CD4-positive, CD25-positive, alpha-beta regulatory T cell (primary cell): ENCODE measurements at regions not wholly inside any gene's neighbourhood (a gene's known extent, or its start where the extent isn't known, plus 50 kb on each side); places are given as distances from the start of the nearest gene placed in this dataset.

Experiments used
- ATAC-seq, 2 donors: fragments of 150-1000 bp; cut with Tn5 transposase; one replicate each; pipeline ENCODE4 v1.10.0; 2021; ENCODE audit warnings: low read depth in 2 of 2, moderate number of reproducible peaks in 2 of 2, moderate library complexity in 1 of 2
- DNase-seq, 3 donors: peaks; one replicate each; pipeline versions ENCODE4 v3.0.0 to v3.0.0-alpha.2; 2012 to 2022; ENCODE audit warnings: mixed read lengths in 1 of 3
- H3K27ac ChIP-seq: one replicate; pipeline ENCODE4 v1.7.0; 2013; ENCODE audit warnings: mild to moderate bottlenecking, low read length; ENCODE audit not compliant: insufficient read depth, poor library complexity, severe bottlenecking
- H3K27me3 ChIP-seq: one replicate; pipeline ENCODE4 v1.7.0; 2013; ENCODE audit warnings: low read length; ENCODE audit not compliant: control insufficient read depth, insufficient read depth
- H3K36me3 ChIP-seq: one replicate; pipeline ENCODE4 v1.7.0; 2013; ENCODE audit warnings: mild to moderate bottlenecking, low read length, moderate library complexity; ENCODE audit not compliant: control insufficient read depth, insufficient read depth
- H3K4me1 ChIP-seq: 2 replicates; pipeline ENCODE4 v1.7.0; 2013; ENCODE audit warnings: mild to moderate bottlenecking, low read length; ENCODE audit not compliant: insufficient read depth, control insufficient read depth, poor library complexity, severe bottlenecking
- H3K4me3 ChIP-seq: one replicate; pipeline ENCODE4 v1.7.0; 2013; ENCODE audit warnings: low read depth, mild to moderate bottlenecking, low read length, moderate library complexity
- H3K9me3 ChIP-seq, 2 experiments: 1 replicate in 1 of 2; 2 replicates in 1 of 2; pipeline ENCODE4 v1.7.0; 2013; ENCODE audit warnings: low read length in 2 of 2, mild to moderate bottlenecking in 1 of 2, moderate library complexity in 1 of 2; ENCODE audit not compliant: control insufficient read depth in 2 of 2
- H3K27ac Mint-ChIP-seq, 3 donors: one replicate each; pipeline ENCODE4 v1.8.0; 2020 to 2022; ENCODE audit warnings: mild to moderate bottlenecking in 3 of 3, mixed read lengths in 3 of 3, moderate library complexity in 2 of 3
- H3K27me3 Mint-ChIP-seq: one replicate; pipeline ENCODE4 v1.8.0; 2022; ENCODE audit warnings: mild to moderate bottlenecking, mixed read lengths
- H3K36me3 Mint-ChIP-seq: one replicate; pipeline ENCODE4 v1.8.0; 2020; ENCODE audit warnings: mixed read lengths
- H3K4me1 Mint-ChIP-seq, 4 donors: one replicate each; pipeline ENCODE4 v1.8.0; 2020 to 2022; ENCODE audit warnings: mixed read lengths in 4 of 4, mild to moderate bottlenecking in 1 of 4
- H3K4me3 Mint-ChIP-seq, 4 donors: one replicate each; pipeline ENCODE4 v1.8.0; 2020 to 2022; ENCODE audit warnings: mild to moderate bottlenecking in 4 of 4, mixed read lengths in 4 of 4, moderate library complexity in 3 of 4
- H3K9me3 Mint-ChIP-seq, 7 donors: one replicate each; pipeline ENCODE4 v1.8.0; 2020 to 2022; ENCODE audit warnings: mixed read lengths in 7 of 7, mild to moderate bottlenecking in 3 of 7, moderate library complexity in 2 of 7

DNA sequence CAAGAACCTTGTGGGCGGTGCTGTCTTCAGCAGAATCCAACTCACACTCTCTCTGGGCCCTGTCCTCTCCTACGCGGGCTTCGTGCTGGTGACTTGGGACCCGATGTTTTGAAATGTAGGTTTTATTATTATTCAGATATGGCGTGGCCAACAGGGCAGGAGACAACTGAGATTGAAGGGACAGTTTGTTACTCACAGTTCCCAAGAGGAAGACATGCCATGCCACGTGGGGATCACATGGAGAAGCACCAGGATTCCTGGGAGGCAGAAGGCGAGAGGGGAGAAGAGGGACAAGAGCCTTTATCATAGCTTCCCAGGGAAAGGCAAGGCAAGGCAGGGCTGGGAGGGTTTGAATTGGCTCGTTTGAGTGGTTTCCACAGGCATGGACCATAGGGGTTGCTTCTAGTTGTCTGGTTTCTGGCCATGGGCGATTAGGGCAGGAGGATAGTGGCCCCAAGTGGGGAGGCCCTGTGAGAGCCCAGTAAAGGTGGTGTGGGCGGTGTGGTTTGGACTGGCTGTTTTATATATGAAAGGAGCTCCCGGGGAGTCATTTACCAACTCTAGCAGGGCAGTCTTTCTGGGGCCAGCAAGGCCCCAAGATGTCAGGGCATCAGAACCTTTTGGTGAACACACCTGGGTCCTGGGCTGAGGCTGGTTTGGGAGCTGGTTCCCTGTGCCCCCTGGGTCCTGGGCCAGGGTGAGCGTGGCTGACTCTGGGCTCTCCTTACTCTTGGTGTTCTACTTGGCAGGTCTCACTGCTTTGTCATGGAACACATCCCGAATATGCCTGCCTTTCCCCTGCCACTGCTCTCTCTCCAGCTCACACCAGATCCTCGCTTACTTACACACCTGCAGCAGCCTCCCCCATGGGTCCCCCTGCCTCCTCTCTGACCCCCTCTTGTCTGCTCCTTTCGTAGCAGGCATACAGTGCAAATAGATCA lies 94.0 kb upstream of the ZNF536 start:
- no peak for ATAC-seq
- H3K4me1 ChIP-seq: no peaks in the 10 kb centered on the region
- H3K9me3 ChIP-seq: no peaks in the 10 kb centered on the region
- peaks cover 0 to 8% (median 4%) of the 10 kb centered on the region in 7 donors for H3K9me3 Mint-ChIP-seq
- no peaks in the 10 kb centered on the region for H3K27me3 ChIP-seq
- H3K4me3 ChIP-seq: no peak overlapping the region
- peaks cover 4% of the 10 kb centered on the region for H3K27me3 Mint-ChIP-seq
- H3K36me3 Mint-ChIP-seq: no peaks in the 10 kb centered on the region
- H3K27ac Mint-ChIP-seq: no peak overlapping the region
- H3K36me3 ChIP-seq: no peaks in the 10 kb centered on the region
- no peaks in the 10 kb centered on the region for H3K4me1 Mint-ChIP-seq
- no peak overlapping the region for H3K27ac ChIP-seq
- no peak overlapping the region for H3K4me3 Mint-ChIP-seq
- DNase-seq: no peak

DNA sequence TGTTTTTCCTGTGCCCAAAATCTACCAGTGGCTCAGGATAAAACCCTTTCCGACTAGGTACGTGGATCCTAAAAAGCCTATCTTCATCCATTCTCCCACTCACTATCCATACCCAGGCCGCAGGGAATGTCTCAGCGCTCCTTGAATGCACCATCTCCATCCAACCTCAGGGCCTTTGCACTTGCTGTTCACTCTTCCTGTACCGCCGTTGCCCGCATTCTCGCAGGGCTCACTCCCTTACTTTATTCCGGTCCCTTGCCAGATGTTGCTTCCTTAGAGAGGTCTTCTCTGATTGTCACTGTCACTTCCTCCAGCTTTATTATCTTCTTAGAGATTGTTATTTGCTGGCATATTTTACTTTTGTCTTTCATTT lies 93.3 kb upstream of the ZNF536 start:
- H3K27ac Mint-ChIP-seq: no peak overlapping the region
- peaks cover 4% of the 10 kb centered on the region for H3K27me3 Mint-ChIP-seq
- no peaks in the 10 kb centered on the region for H3K4me1 ChIP-seq
- H3K9me3 ChIP-seq: no peaks in the 10 kb centered on the region
- ATAC-seq (no peak), DNase-seq (no peak)
- H3K9me3 Mint-ChIP-seq: peaks cover 0 to 8% (median 0%) of the 10 kb centered on the region in 7 donors
- no peaks in the 10 kb centered on the region for H3K36me3 ChIP-seq
- H3K4me1 Mint-ChIP-seq: no peaks in the 10 kb centered on the region
- no peaks in the 10 kb centered on the region for H3K27me3 ChIP-seq
- no peaks in the 10 kb centered on the region for H3K36me3 Mint-ChIP-seq
- H3K27ac ChIP-seq: no peak overlapping the region
- H3K4me3 Mint-ChIP-seq: no peak overlapping the region
- no peak overlapping the region for H3K4me3 ChIP-seq

DNA sequence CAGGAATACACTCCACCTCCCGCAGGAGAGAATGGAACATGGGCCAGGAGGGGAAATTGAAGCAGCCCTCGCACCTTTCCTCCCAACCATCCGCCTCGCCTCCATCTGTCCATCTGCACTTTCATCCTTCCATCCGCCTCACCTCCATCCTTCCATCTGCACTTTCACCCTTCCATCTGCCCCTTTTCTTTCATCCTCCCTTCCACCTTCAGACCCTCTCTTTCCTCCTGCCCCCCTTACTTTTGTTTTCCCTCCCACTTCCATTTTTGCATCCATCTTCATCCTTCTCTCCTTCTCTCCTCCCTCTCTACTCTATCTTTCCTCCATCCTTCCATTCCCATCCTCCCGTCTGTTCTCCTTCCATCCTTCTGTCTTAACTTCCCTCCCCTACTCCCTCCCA lies 92.2 kb upstream of the ZNF536 start:
- H3K27ac ChIP-seq: no peak overlapping the region
- DNase-seq (no peak), ATAC-seq (no peak)
- H3K4me1 ChIP-seq: no peaks in the 10 kb centered on the region
- H3K27me3 ChIP-seq: no peaks in the 10 kb centered on the region
- no peaks in the 10 kb centered on the region for H3K36me3 ChIP-seq
- H3K4me3 ChIP-seq: no peak overlapping the region
- Mint-ChIP-seq H3K27ac (no peak overlapping the region), H3K4me1 (no peaks in the 10 kb centered on the region), H3K4me3 (no peak overlapping the region), H3K9me3 (peaks cover 0 to 8% (median 0%) of the 10 kb centered on the region in 7 donors), H3K36me3 (no peaks in the 10 kb centered on the region), H3K27me3 (peaks cover 4% of the 10 kb centered on the region)
- H3K9me3 ChIP-seq: no peaks in the 10 kb centered on the region

- H3K4me1 ChIP-seq: no peaks in the 10 kb centered on the region
- no peak for ATAC-seq
- no peaks in the 10 kb centered on the region for H3K36me3 ChIP-seq
- H3K27ac Mint-ChIP-seq: no peak overlapping the region
- no peaks in the 10 kb centered on the region for H3K4me1 Mint-ChIP-seq
- H3K9me3 ChIP-seq: no peaks in the 10 kb centered on the region
- peaks cover 4% of the 10 kb centered on the region for H3K27me3 Mint-ChIP-seq
- H3K4me3 ChIP-seq: no peak overlapping the region
- H3K36me3 Mint-ChIP-seq: no peaks in the 10 kb centered on the region
- H3K4me3 Mint-ChIP-seq: no peak overlapping the region
- no peak overlapping the region for H3K27ac ChIP-seq
- peaks cover 0 to 13% (median 0%) of the 10 kb centered on the region in 7 donors for H3K9me3 Mint-ChIP-seq
- no peak for DNase-seq
- H3K27me3 ChIP-seq: no peaks in the 10 kb centered on the region
These were observed 90.3 kb upstream of the ZNF536 start for GRCh38 chr19:30281906-30282305.

GRCh38 chr19:30283556-30283955 lies 88.6 kb upstream of the ZNF536 start:
- no peak overlapping the region for H3K4me3 ChIP-seq
- no peak overlapping the region for H3K27ac ChIP-seq
- ATAC-seq: no peak
- no peaks in the 10 kb centered on the region for H3K27me3 ChIP-seq
- Mint-ChIP-seq H3K36me3 (no peaks in the 10 kb centered on the region), H3K27ac (no peak overlapping the region), H3K4me3 (no peak overlapping the region), H3K9me3 (peaks cover 0 to 12% (median 1%) of the 10 kb centered on the region in 7 donors), H3K4me1 (no peaks in the 10 kb centered on the region), H3K27me3 (no peaks in the 10 kb centered on the region)
- no peak for DNase-seq
- no peaks in the 10 kb centered on the region for H3K36me3 ChIP-seq
- H3K4me1 ChIP-seq: no peaks in the 10 kb centered on the region
- no peaks in the 10 kb centered on the region for H3K9me3 ChIP-seq

GRCh38 chr19:30284209-30284608 lies 88.0 kb upstream of the ZNF536 start:
- H3K4me3 Mint-ChIP-seq: no peak overlapping the region
- H3K27ac Mint-ChIP-seq: no peak overlapping the region
- H3K27me3 Mint-ChIP-seq: no peaks in the 10 kb centered on the region
- H3K36me3 Mint-ChIP-seq: no peaks in the 10 kb centered on the region
- H3K9me3 Mint-ChIP-seq: peaks cover 0 to 8% (median 0%) of the 10 kb centered on the region in 7 donors
- no peak overlapping the region for H3K27ac ChIP-seq
- H3K4me1 ChIP-seq: no peaks in the 10 kb centered on the region
- ATAC-seq (no peak), DNase-seq (no peak)
- H3K4me3 ChIP-seq: no peak overlapping the region
- H3K9me3 ChIP-seq: no peaks in the 10 kb centered on the region
- no peaks in the 10 kb centered on the region for H3K36me3 ChIP-seq
- H3K27me3 ChIP-seq: no peaks in the 10 kb centered on the region
- H3K4me1 Mint-ChIP-seq: no peaks in the 10 kb centered on the region

- H3K9me3 Mint-ChIP-seq: peaks cover 0 to 8% (median 0%) of the 10 kb centered on the region in 7 donors
- Histone ChIP-seq H3K27ac (no peak overlapping the region), H3K27me3 (no peaks in the 10 kb centered on the region), H3K9me3 (no peaks in the 10 kb centered on the region), H3K4me3 (no peak overlapping the region), H3K36me3 (no peaks in the 10 kb centered on the region), H3K4me1 (no peaks in the 10 kb centered on the region)
- no peaks in the 10 kb centered on the region for H3K27me3 Mint-ChIP-seq
- H3K4me3 Mint-ChIP-seq: no peak overlapping the region
- H3K36me3 Mint-ChIP-seq: no peaks in the 10 kb centered on the region
- no peaks in the 10 kb centered on the region for H3K4me1 Mint-ChIP-seq
- ATAC-seq (no peak), DNase-seq (no peak)
- H3K27ac Mint-ChIP-seq: no peak overlapping the region
These were observed 87.3 kb upstream of the ZNF536 start for GRCh38 chr19:30284885-30285284.

GRCh38 chr19:30286378-30286777 lies 85.8 kb upstream of the ZNF536 start:
- H3K9me3 ChIP-seq: no peaks in the 10 kb centered on the region
- no peak for ATAC-seq
- no peaks in the 10 kb centered on the region for H3K4me1 ChIP-seq
- H3K27ac ChIP-seq: no peak overlapping the region
- H3K36me3 Mint-ChIP-seq: no peaks in the 10 kb centered on the region
- no peak overlapping the region for H3K4me3 Mint-ChIP-seq
- no peaks in the 10 kb centered on the region for H3K36me3 ChIP-seq
- no peaks in the 10 kb centered on the region for H3K27me3 ChIP-seq
- no peak for DNase-seq
- no peak overlapping the region for H3K27ac Mint-ChIP-seq
- peaks cover 0 to 14% (median 3%) of the 10 kb centered on the region in 7 donors for H3K9me3 Mint-ChIP-seq
- no peaks in the 10 kb centered on the region for H3K27me3 Mint-ChIP-seq
- H3K4me1 Mint-ChIP-seq: no peaks in the 10 kb centered on the region
- H3K4me3 ChIP-seq: no peak overlapping the region
